ENCODE measurements at regions not wholly inside any gene's neighbourhood (a gene's known extent, or its start where the extent isn't known, plus 50 kb on each side); places are given as distances from the start of the nearest gene placed in this dataset.

DNA sequence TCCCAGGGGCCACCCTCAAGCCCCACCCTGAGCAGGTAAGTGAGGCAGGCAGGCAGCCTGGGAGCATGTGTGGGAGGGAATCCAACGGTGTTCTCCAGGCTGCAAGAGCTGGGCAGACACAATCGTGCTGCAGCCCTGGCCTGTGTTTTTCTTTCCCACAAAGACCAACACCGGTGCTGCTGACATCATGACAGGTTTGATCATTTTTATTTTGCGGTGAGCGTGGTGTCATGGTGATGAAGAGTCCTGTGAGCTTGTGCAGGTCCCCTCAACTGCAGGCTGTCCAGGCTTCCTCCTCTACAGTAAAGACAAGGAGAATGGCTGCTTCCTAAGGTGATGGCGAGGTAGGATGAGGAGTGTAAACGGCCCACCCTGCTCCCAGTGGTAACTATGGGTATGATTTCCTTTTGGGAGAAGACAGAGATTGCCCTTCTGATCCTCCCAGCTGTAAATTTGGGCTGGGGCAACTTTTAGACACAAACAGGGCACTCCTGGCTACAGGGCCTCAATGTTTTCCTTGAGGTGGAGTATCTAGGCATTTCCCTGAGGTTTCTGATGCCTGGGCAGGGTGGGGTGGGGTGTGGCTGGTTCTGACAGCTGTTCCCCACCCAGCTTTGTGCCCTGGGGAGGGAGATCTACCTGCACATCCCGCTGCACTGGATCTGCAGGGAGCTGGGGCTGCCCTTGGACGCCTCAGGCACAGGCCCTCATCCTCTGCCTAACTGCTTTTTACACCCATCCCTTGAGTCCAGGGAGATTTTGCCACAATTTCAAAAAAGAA lies 109.1 kb downstream of the VCPKMT start:
- Histone ChIP-seq H4K20me1 (replicated peaks in 1 of 2; ENCODE audit: control insufficient read depth in 1 of 2, insufficient read depth in 2 of 2, low read length in 2 of 2) (no peaks in the 10 kb centered on the region), H3K27ac (ENCODE audit: low read depth, low read length) (no peak overlapping the region), H3K4me1 (replicated peaks in 1 of 4; ENCODE audit: control insufficient read depth in 3 of 4, insufficient read depth in 4 of 4, low read length in 3 of 4) (peaks cover 0 to 8% (median 3%) of the 10 kb centered on the region in 4 experiments; a peak in 2 of 7 replicates), H4K91ac (replicated peaks; ENCODE audit: insufficient read length, low read length) (no peak overlapping the region), H3K23me2 (ENCODE audit: low read depth, low read length) (peaks cover 4% of the 10 kb centered on the region; the same call in 1 of the 2 replicates), H3K79me2 (ENCODE audit: control insufficient read depth in 1 of 2, insufficient read depth in 2 of 2, low read length in 2 of 2) (no peaks in the 10 kb centered on the region), H3K9me3 (ENCODE audit: insufficient read depth in 2 of 2, low read depth in 1 of 2, low read length in 1 of 2) (no peaks in the 10 kb centered on the region), H4K8ac (ENCODE audit: extremely low read depth, insufficient read depth, low read length) (no peak overlapping the region), H3K36me3 (ENCODE audit: control insufficient read depth in 2 of 4, insufficient read depth in 4 of 4, low read length in 3 of 4) (no peaks in the 10 kb centered on the region), H2BK20ac (ENCODE audit: low read length) (no peak overlapping the region), H2AFZ (ENCODE audit: low read length) (peak overlapping the region; percentile 82; the same call in 1 of the 2 replicates), H4K5ac (ENCODE audit: insufficient read length, low read depth, low read length) (no peak overlapping the region), H3K4ac (replicated peaks; ENCODE audit: insufficient read length, low read depth, low read length) (no peak overlapping the region), H2AK5ac (ENCODE audit: low read depth, low read length) (no peak overlapping the region), H3K4me2 (ENCODE audit: insufficient read depth in 1 of 2, low read depth in 2 of 2, low read length in 2 of 2) (no peak overlapping the region), H3K14ac (ENCODE audit: insufficient read length) (no peak overlapping the region), H3K23ac (ENCODE audit: insufficient read length) (no peak overlapping the region), H3K18ac (ENCODE audit: extremely low read depth, low read length) (no peak overlapping the region; the same call in 1 of the 2 replicates), H2BK5ac (ENCODE audit: low read depth, low read length) (no peak overlapping the region), H3K56ac (replicated peaks; ENCODE audit: insufficient read length, low read depth, low read length) (no peak overlapping the region), H3K4me3 (ENCODE audit: extremely low read depth in 1 of 4, insufficient read depth in 2 of 4, low read depth in 3 of 4, low read length in 4 of 4) (no peak overlapping the region), H2BK15ac (ENCODE audit: low read length) (no peak overlapping the region; the same call in 1 of the 2 replicates), H3K27me3 (replicated peaks in 1 of 4; ENCODE audit: control insufficient read depth in 3 of 4, extremely low read depth in 1 of 4, insufficient read depth in 3 of 4, low read length in 3 of 4) (peaks cover 0 to 18% (median 12%) of the 10 kb centered on the region in 4 experiments; a peak in 6 of 7 replicates), H2BK12ac (ENCODE audit: low read depth, low read length) (peak overlapping the region; percentile 22; the same call in 1 of the 2 replicates), H3K9ac (replicated peaks in 1 of 4; ENCODE audit: extremely low read depth in 1 of 4, low read depth in 3 of 4, low read length in 3 of 4) (no peak overlapping the region), H3K79me1 (ENCODE audit: low read depth, low read length) (no peaks in the 10 kb centered on the region), H2BK120ac (replicated peaks; ENCODE audit: low read depth, low read length) (no peak overlapping the region)
- ChIA-PET POLR2A (ENCODE audit: partially characterized antibody) (no interaction called here), CTCF (ENCODE audit: partially characterized antibody) (interaction anchor here (0.5 to 2.0 kb wide), 9 partner anchors 10 to 1733 kb away, joined by 3 to 14 read pairs (median 3); no protein-coding TSS in a partner anchor)
- DNase-seq (ENCODE audit: low read depth in 1 of 2, low spot score in 2 of 2) (no peak), FAIRE-seq (no peak)
- TF ChIP-seq YY1 (IDR thresholded peaks at IDR 0.05; ENCODE audit: low read depth, low read length) (0 out of 2 replicates have a peak, but pooled peaks have one; percentile 44), NANOG (IDR thresholded peaks at IDR 0.05; ENCODE audit: insufficient read depth, low read depth, low read length, poor library complexity, severe bottlenecking) (no peak), CREB1 (IDR thresholded peaks at IDR 0.05) (no peak), TEAD4 (IDR thresholded peaks at IDR 0.05; ENCODE audit: low read depth, low read length) (0 out of 2 replicates have a peak, but pooled peaks have one; percentile 38), RAD21 (IDR thresholded peaks at IDR 0.05 in 1 of 2, conservative IDR thresholded peaks at IDR 0.05 in 1 of 2; ENCODE audit: low read depth in 2 of 2, low read length in 2 of 2) (peak in 1 of 2 experiments; percentile 50; a peak in 3 of 4 replicates)
- TF ChIP-seq, protein P1, sequence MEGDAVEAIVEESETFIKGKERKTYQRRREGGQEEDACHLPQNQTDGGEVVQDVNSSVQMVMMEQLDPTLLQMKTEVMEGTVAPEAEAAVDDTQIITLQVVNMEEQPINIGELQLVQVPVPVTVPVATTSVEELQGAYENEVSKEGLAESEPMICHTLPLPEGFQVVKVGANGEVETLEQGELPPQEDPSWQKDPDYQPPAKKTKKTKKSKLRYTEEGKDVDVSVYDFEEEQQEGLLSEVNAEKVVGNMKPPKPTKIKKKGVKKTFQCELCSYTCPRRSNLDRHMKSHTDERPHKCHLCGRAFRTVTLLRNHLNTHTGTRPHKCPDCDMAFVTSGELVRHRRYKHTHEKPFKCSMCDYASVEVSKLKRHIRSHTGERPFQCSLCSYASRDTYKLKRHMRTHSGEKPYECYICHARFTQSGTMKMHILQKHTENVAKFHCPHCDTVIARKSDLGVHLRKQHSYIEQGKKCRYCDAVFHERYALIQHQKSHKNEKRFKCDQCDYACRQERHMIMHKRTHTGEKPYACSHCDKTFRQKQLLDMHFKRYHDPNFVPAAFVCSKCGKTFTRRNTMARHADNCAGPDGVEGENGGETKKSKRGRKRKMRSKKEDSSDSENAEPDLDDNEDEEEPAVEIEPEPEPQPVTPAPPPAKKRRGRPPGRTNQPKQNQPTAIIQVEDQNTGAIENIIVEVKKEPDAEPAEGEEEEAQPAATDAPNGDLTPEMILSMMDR (IDR thresholded peaks at IDR 0.05; ENCODE audit: control extremely low read depth in 1 of 3, insufficient read depth in 1 of 3, low read depth in 1 of 3, low read length in 3 of 3): peak in 2 of 3 experiments; percentile 25 to 47; a peak in 3 of 4 replicates
- 83% methylated on average over 9 of the region's 9 CpGs; no CpG with 5 or more reads in 1 of the 2 experiments for WGBS, 2 experiments (ENCODE audit: extremely low coverage in 1 of 2, insufficient coverage in 1 of 2, insufficient read length in 1 of 2, insufficient replicate concordance in 2 of 2, low coverage in 1 of 2, low lambda C conversion rate in 2 of 2, missing lambda C conversion rate in 1 of 2)

All from H1 (cell line).